ENCODE measurements at regions not wholly inside any gene's neighbourhood (a gene's known extent, or its start where the extent isn't known, plus 50 kb on each side); places are given as distances from the start of the nearest gene placed in this dataset.

DNA sequence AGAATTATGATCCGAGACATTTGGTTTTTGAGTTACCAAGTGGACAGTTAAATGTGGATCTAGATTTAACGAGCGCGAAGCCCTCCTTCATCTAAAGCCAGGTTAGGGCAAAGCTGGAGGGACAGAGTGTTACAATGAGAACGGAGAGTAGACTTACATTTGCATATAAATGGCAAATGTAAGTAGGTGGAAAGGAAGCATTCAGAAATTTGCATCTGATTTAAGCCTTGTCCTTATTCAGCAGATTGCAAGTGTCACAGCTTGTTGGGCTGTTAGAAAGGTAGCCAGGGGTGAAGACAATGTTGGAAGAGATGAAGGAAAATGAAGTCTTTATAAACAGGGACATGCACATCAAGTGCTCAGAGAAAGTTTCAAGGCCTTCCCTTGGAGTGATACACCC, 806.2 kb downstream of the GALC start:
- H3K4me3 ChIP-seq (ENCODE audit: low read depth in 2 of 2, low read length in 2 of 2) = no peak overlapping the region
- BruUV-seq (replicated peaks) = no TSS peak
- no peaks in the 10 kb centered on the region for H3K9me3 ChIP-seq (ENCODE audit: control insufficient read depth, insufficient read depth, low read depth, low read length)
- no peak overlapping the region for H3K27ac ChIP-seq (ENCODE audit: low read length)
- ATAC-seq (no peak), DNase-seq (ENCODE audit: low read depth, low spot score) (no peak)
- no peaks in the 10 kb centered on the region for H3K27me3 ChIP-seq (ENCODE audit: control insufficient read depth, insufficient read depth, low read length)
- H3K36me3 ChIP-seq (ENCODE audit: control insufficient read depth, insufficient read depth, low read length) = no peaks in the 10 kb centered on the region
- POLR2A ChIA-PET = no interaction called here
- CTCF ChIA-PET = no interaction called here
- in situ Hi-C loops (cut with HindIII; ENCODE audit: low pct_unique_long_range_greater_than_20kb, low sequenced_read_pairs) = no loop called here
- TF ChIP-seq TCF7L2 (IDR thresholded peaks at IDR 0.05; ENCODE audit: low read depth, low read length) (no peak), CTCF (IDR thresholded peaks at IDR 0.05) (no peak), POLR2AphosphoS5 (IDR thresholded peaks at IDR 0.05; ENCODE audit: low read depth, low read length) (no peak), SIN3A (IDR thresholded peaks at IDR 0.05; ENCODE audit: borderline replicate concordance, insufficient read depth, low read depth, low read length) (no peak)
- TF ChIP-seq, protein P1, sequence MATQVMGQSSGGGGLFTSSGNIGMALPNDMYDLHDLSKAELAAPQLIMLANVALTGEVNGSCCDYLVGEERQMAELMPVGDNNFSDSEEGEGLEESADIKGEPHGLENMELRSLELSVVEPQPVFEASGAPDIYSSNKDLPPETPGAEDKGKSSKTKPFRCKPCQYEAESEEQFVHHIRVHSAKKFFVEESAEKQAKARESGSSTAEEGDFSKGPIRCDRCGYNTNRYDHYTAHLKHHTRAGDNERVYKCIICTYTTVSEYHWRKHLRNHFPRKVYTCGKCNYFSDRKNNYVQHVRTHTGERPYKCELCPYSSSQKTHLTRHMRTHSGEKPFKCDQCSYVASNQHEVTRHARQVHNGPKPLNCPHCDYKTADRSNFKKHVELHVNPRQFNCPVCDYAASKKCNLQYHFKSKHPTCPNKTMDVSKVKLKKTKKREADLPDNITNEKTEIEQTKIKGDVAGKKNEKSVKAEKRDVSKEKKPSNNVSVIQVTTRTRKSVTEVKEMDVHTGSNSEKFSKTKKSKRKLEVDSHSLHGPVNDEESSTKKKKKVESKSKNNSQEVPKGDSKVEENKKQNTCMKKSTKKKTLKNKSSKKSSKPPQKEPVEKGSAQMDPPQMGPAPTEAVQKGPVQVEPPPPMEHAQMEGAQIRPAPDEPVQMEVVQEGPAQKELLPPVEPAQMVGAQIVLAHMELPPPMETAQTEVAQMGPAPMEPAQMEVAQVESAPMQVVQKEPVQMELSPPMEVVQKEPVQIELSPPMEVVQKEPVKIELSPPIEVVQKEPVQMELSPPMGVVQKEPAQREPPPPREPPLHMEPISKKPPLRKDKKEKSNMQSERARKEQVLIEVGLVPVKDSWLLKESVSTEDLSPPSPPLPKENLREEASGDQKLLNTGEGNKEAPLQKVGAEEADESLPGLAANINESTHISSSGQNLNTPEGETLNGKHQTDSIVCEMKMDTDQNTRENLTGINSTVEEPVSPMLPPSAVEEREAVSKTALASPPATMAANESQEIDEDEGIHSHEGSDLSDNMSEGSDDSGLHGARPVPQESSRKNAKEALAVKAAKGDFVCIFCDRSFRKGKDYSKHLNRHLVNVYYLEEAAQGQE (IDR thresholded peaks at IDR 0.05; ENCODE audit: insufficient read depth in 1 of 2, low read depth in 2 of 2, low read length in 1 of 2) = no peak
- intact Hi-C loops (cut with micrococcal nuclease; ENCODE audit: unreplicated experiment) = no loop called here
- H3K4me1 ChIP-seq (ENCODE audit: control insufficient read depth, insufficient read depth, low read length) = no peaks in the 10 kb centered on the region

- Histone ChIP-seq H3K27ac (ENCODE audit: low read length) (no peak overlapping the region), H3K4me3 (ENCODE audit: low read depth in 2 of 2, low read length in 2 of 2) (no peak overlapping the region), H3K9me3 (ENCODE audit: control insufficient read depth, insufficient read depth, low read depth, low read length) (no peaks in the 10 kb centered on the region), H3K4me1 (ENCODE audit: control insufficient read depth, insufficient read depth, low read length) (no peaks in the 10 kb centered on the region), H3K27me3 (ENCODE audit: control insufficient read depth, insufficient read depth, low read length) (no peaks in the 10 kb centered on the region), H3K36me3 (ENCODE audit: control insufficient read depth, insufficient read depth, low read length) (no peaks in the 10 kb centered on the region)
- TF ChIP-seq POLR2AphosphoS5 (IDR thresholded peaks at IDR 0.05; ENCODE audit: low read depth, low read length) (no peak), TCF7L2 (IDR thresholded peaks at IDR 0.05; ENCODE audit: low read depth, low read length) (no peak), SIN3A (IDR thresholded peaks at IDR 0.05; ENCODE audit: borderline replicate concordance, insufficient read depth, low read depth, low read length) (no peak), CTCF (IDR thresholded peaks at IDR 0.05) (no peak)
- TF ChIP-seq, protein P1 (IDR thresholded peaks at IDR 0.05; ENCODE audit: insufficient read depth in 1 of 2, low read depth in 2 of 2, low read length in 1 of 2) = no peak
- no peak for ATAC-seq
- DNase-seq (ENCODE audit: low read depth, low spot score) = no peak
- ChIA-PET POLR2A (no interaction called here), CTCF (no interaction called here)
- no TSS peak for BruUV-seq (replicated peaks)
- intact Hi-C loops (cut with micrococcal nuclease; ENCODE audit: unreplicated experiment) = no loop called here
- in situ Hi-C loops (cut with HindIII; ENCODE audit: low pct_unique_long_range_greater_than_20kb, low sequenced_read_pairs) = no loop called here
Measured at GRCh38 chr14:87185961-87186560, 806.9 kb downstream of the GALC start.

Data from Panc1 (cell line).